Activated B cell treated with CpG ODN at 0.5 μM for 24 hours (primary cell): ENCODE measurements at regions not wholly inside any gene's neighbourhood (a gene's known extent, or its start where the extent isn't known, plus 50 kb on each side); places are given as distances from the start of the nearest gene placed in this dataset.

Source experiments
- ATAC-seq: fragments of 200-7000 bp; cut with Tn5 transposase; one replicate; pipeline ENCODE4 v1.10.0; 2021; ENCODE audit warnings: low read depth, mild to moderate bottlenecking, moderate library complexity
- CTCF ChIA-PET: fragments of 350-600 bp; sonication (Branson Sonifier 250); formaldehyde crosslinking; loops from one replicate; lab custom pipeline; 2021; ENCODE audit warnings: antibody characterized with exemption; lab: Charles Lee
- POLR2A ChIA-PET: fragments of 350-600 bp; sonication (Branson Sonifier 250); formaldehyde crosslinking; loops from one replicate; lab custom pipeline; 2021; ENCODE audit warnings: antibody characterized with exemption; lab: Charles Lee
- DNase-seq: peaks from one replicate; pipeline ENCODE4 v3.0.0; 2022
- H3K27ac Mint-ChIP-seq: one replicate; pipeline ENCODE4 v1.8.0; 2020; ENCODE audit warnings: mixed read lengths
- H3K27me3 Mint-ChIP-seq: one replicate; pipeline ENCODE4 v1.8.0; 2021; ENCODE audit warnings: mixed read lengths
- H3K36me3 Mint-ChIP-seq: one replicate; pipeline ENCODE4 v1.8.0; 2021; ENCODE audit warnings: low read depth, mixed read lengths
- H3K4me1 Mint-ChIP-seq: one replicate; pipeline ENCODE4 v1.8.0; 2021; ENCODE audit warnings: mixed read lengths
- H3K4me3 Mint-ChIP-seq: one replicate; pipeline ENCODE4 v1.8.0; 2020; ENCODE audit warnings: mild to moderate bottlenecking, mixed read lengths
- H3K9me3 Mint-ChIP-seq: one replicate; pipeline ENCODE4 v1.8.0; 2020; ENCODE audit warnings: mixed read lengths
- intact Hi-C: fragments of 100-400 bp; cut with micrococcal nuclease; formaldehyde crosslinking; loops from one replicate; pipeline ENCODE4 v1.15.1; 2024
- TF ChIP-seq, protein P1 (sequence below): fragments of 200-600 bp; IDR thresholded peaks from one replicate; pipeline ENCODE4 v1.8.0; 2022; ENCODE audit warnings: antibody characterized with exemption, mild to moderate bottlenecking

GRCh38 chr7:24151944-24152343 is 132.0 kb upstream of the NPY start:
- Mint-ChIP-seq H3K27me3 (peaks cover 3% of the 10 kb centered on the region), H3K9me3 (peaks cover 12% of the 10 kb centered on the region), H3K36me3 (no peaks in the 10 kb centered on the region), H3K4me3 (no peak overlapping the region), H3K27ac (no peak overlapping the region), H3K4me1 (no peaks in the 10 kb centered on the region)
- CTCF ChIA-PET: no interaction called here
- POLR2A ChIA-PET: no interaction called here
- DNase-seq (no peak), ATAC-seq (no peak)
- intact Hi-C loops: no loop called here
- TF ChIP-seq, protein P1, sequence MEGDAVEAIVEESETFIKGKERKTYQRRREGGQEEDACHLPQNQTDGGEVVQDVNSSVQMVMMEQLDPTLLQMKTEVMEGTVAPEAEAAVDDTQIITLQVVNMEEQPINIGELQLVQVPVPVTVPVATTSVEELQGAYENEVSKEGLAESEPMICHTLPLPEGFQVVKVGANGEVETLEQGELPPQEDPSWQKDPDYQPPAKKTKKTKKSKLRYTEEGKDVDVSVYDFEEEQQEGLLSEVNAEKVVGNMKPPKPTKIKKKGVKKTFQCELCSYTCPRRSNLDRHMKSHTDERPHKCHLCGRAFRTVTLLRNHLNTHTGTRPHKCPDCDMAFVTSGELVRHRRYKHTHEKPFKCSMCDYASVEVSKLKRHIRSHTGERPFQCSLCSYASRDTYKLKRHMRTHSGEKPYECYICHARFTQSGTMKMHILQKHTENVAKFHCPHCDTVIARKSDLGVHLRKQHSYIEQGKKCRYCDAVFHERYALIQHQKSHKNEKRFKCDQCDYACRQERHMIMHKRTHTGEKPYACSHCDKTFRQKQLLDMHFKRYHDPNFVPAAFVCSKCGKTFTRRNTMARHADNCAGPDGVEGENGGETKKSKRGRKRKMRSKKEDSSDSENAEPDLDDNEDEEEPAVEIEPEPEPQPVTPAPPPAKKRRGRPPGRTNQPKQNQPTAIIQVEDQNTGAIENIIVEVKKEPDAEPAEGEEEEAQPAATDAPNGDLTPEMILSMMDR: no peak

DNA sequence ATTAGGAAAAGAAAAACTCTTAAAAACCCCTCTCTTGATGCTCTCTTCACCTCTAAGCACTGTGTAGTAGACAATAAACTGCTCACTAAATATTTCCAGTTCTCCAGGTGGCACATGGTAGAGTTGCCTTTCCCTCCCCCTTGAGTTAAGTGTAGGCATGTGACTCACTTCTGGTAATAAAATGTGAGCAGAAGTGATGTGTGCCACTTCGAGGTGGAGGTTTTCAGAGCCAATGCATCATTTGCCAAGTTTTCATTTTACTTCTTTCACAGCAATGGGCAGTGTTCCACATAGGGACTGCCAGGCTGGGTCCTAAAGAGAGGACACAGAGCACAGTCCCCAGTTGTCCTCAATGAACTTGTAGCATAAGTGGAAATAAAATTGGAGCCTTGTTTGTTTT is 131.6 kb upstream of the NPY start:
- Mint-ChIP-seq H3K36me3 (no peaks in the 10 kb centered on the region), H3K9me3 (peaks cover 12% of the 10 kb centered on the region), H3K27me3 (peaks cover 3% of the 10 kb centered on the region), H3K4me1 (no peaks in the 10 kb centered on the region), H3K4me3 (no peak overlapping the region), H3K27ac (no peak overlapping the region)
- POLR2A ChIA-PET: no interaction called here
- intact Hi-C loops: no loop called here
- no peak for DNase-seq
- CTCF ChIA-PET: no interaction called here
- TF ChIP-seq, protein P1: no peak
- ATAC-seq: no peak

DNA sequence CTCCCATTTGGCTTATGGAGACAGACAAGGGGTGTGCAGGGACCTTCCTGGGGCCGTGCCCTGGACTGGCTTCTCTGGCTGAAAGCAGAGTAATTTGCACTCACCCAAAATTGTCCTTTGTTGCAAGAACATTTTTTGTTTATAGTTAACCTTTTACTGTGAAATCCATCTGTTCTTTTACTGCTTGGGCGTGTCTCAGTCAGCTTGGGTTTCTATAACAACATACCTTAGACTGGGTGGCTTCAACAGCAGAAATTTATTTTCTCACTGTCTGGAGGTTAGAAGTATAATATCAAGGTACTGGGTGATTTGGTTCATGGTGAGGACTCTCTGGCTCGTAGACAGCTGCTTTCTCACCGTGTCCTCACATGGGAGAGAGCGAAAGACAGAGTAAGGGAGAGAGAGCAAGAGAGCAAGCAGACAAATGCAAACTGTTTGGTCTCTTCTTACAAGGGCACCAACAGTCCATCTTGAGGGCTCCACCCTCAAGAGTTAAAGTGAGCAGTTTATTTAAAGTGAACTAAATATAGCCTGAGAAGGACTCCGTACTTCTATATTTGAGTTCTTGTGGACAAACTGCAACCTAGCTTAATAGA is 131.0 kb upstream of the NPY start:
- CTCF ChIA-PET: no interaction called here
- H3K36me3 Mint-ChIP-seq: no peaks in the 10 kb centered on the region
- no peaks in the 10 kb centered on the region for H3K4me1 Mint-ChIP-seq

GRCh38 chr7:24157666-24158065 is 126.3 kb upstream of the NPY start:
- ATAC-seq (no peak), DNase-seq (no peak)
- H3K4me3 Mint-ChIP-seq: no peak overlapping the region
- POLR2A ChIA-PET: no interaction called here
- H3K27ac Mint-ChIP-seq: no peak overlapping the region
- H3K4me1 Mint-ChIP-seq: no peaks in the 10 kb centered on the region
- no peaks in the 10 kb centered on the region for H3K36me3 Mint-ChIP-seq
- H3K27me3 Mint-ChIP-seq: peaks cover 7% of the 10 kb centered on the region
- CTCF ChIA-PET: no interaction called here
- intact Hi-C loops: no loop called here
- no peaks in the 10 kb centered on the region for H3K9me3 Mint-ChIP-seq
- TF ChIP-seq, protein P1: no peak

More for the DNA sequence above, 131.0 kb upstream of the NPY start:
- DNase-seq (no peak), ATAC-seq (no peak)
- TF ChIP-seq, protein P1: no peak
- POLR2A ChIA-PET: no interaction called here
- no peak overlapping the region for H3K27ac Mint-ChIP-seq
- intact Hi-C loops: no loop called here
- peaks cover 12% of the 10 kb centered on the region for H3K9me3 Mint-ChIP-seq
- peaks cover 3% of the 10 kb centered on the region for H3K27me3 Mint-ChIP-seq
- no peak overlapping the region for H3K4me3 Mint-ChIP-seq

GRCh38 chr7:24158975-24159374 is 125.0 kb upstream of the NPY start:
- H3K4me1 Mint-ChIP-seq: no peaks in the 10 kb centered on the region

More at GRCh38 chr7:24158975-24159374, 125.0 kb upstream of the NPY start:
- ATAC-seq (no peak), DNase-seq (no peak)
- no peak overlapping the region for H3K4me3 Mint-ChIP-seq
- H3K36me3 Mint-ChIP-seq: no peaks in the 10 kb centered on the region
- intact Hi-C loops: no loop called here
- TF ChIP-seq, protein P1: no peak
- ChIA-PET POLR2A (no interaction called here), CTCF (no interaction called here)
- no peak overlapping the region for H3K27ac Mint-ChIP-seq
- H3K27me3 Mint-ChIP-seq: peaks cover 7% of the 10 kb centered on the region
- H3K9me3 Mint-ChIP-seq: no peaks in the 10 kb centered on the region
